Keratinocyte (primary cell): ENCODE measurements at regions not wholly inside any gene's neighbourhood (a gene's known extent, or its start where the extent isn't known, plus 50 kb on each side); places are given as distances from the start of the nearest gene placed in this dataset.
A peak's percentile ranks its signal among the peaks of the same experiment; 100 is the strongest.

Experiments used
- DNase-seq: peaks from one replicate; pipeline ENCODE4 v3.0.0-alpha.2; 2011; ENCODE audit warnings: low read depth, missing footprints, low spot score
- FAIRE-seq: peaks from 2 replicates; lab custom pipeline; 2011; peaks lifted over from hg19 to GRCh38; lab: Jason Lieb, UNC
- H2AFZ ChIP-seq: 2 replicates; pipeline ENCODE4 v1.6.0; 2012; ENCODE audit warnings: low read length, control low read depth, inconsistent platforms; ENCODE audit not compliant: control insufficient read depth
- H3K27ac ChIP-seq: 2 replicates; pipeline ENCODE4 v1.5.1; 2011; ENCODE audit warnings: low read length; ENCODE audit not compliant: control insufficient read depth, insufficient read depth
- H3K27me3 ChIP-seq: 3 replicates; pipeline ENCODE4 v1.6.0; 2011; ENCODE audit warnings: low read length; ENCODE audit not compliant: control insufficient read depth, insufficient read depth; ENCODE audit errors: extremely low read depth
- H3K36me3 ChIP-seq, 2 experiments: 2 replicates in 1 of 2; 3 replicates in 1 of 2; pipeline ENCODE4 v1.5.1; 2011; ENCODE audit warnings: low read length in 2 of 2, mild to moderate bottlenecking in 1 of 2; ENCODE audit not compliant: control insufficient read depth in 2 of 2, insufficient read depth in 2 of 2; ENCODE audit errors: extremely low read depth in 1 of 2
- H3K4me1 ChIP-seq: 3 replicates; pipeline ENCODE4 v1.5.1; 2011; ENCODE audit warnings: low read length; ENCODE audit not compliant: control insufficient read depth, insufficient read depth; ENCODE audit errors: extremely low read depth
- H3K4me2 ChIP-seq: 3 replicates; pipeline ENCODE4 v1.6.0; 2011; ENCODE audit warnings: low read depth, low read length; ENCODE audit not compliant: control insufficient read depth, insufficient read depth; ENCODE audit errors: extremely low read depth
- H3K4me3 ChIP-seq, 3 experiments: fragments of 200-600 bp in 1 of 3; sonication (generic) in 1 of 3; 2 replicates in 2 of 3; 3 replicates in 1 of 3; pipeline ENCODE4 v1.5.1; 2011 to 2016; ENCODE audit warnings: low read length in 3 of 3, mild to moderate bottlenecking in 3 of 3, control low read depth in 2 of 3, inconsistent platforms in 1 of 3, low read depth in 1 of 3, mixed read lengths in 1 of 3, mixed run types in 1 of 3, moderate library complexity in 1 of 3; ENCODE audit not compliant: control insufficient read depth in 2 of 3, insufficient read depth in 2 of 3; ENCODE audit errors: extremely low read depth in 1 of 3
- H3K79me2 ChIP-seq: 2 replicates; pipeline ENCODE4 v1.6.0; 2012; ENCODE audit warnings: low read length; ENCODE audit not compliant: control insufficient read depth, insufficient read depth
- H3K9ac ChIP-seq: 3 replicates; pipeline ENCODE4 v1.6.0; 2011; ENCODE audit warnings: low read length; ENCODE audit not compliant: control insufficient read depth, insufficient read depth; ENCODE audit errors: extremely low read depth
- H3K9me1 ChIP-seq: 3 replicates; pipeline ENCODE4 v1.6.0; 2011; ENCODE audit warnings: low read length; ENCODE audit not compliant: control insufficient read depth, insufficient read depth; ENCODE audit errors: extremely low read depth
- H3K9me3 ChIP-seq: 2 replicates; pipeline ENCODE4 v1.5.1; 2012; ENCODE audit warnings: low read depth, low read length; ENCODE audit not compliant: control insufficient read depth
- H4K20me1 ChIP-seq: 3 replicates; pipeline ENCODE4 v1.6.0; 2011; ENCODE audit warnings: low read length; ENCODE audit not compliant: control insufficient read depth, insufficient read depth; ENCODE audit errors: extremely low read depth
- EZH2 ChIP-seq: IDR thresholded peaks from one replicate; pipeline ENCODE4 v1.6.1; 2012; ENCODE audit warnings: inconsistent platforms, mild to moderate bottlenecking, low read length, moderate library complexity
- dilution Hi-C: fragments of 300-500 bp; cut with MboI; formaldehyde crosslinking; loops from one replicate; pipeline ENCODE4 v1.7.0; 2020; ENCODE audit warnings: low sequenced_read_pairs; ENCODE audit not compliant: extremely low pct_ligation_motif_present
- TF ChIP-seq, protein P1 (sequence below), 3 experiments: IDR thresholded peaks in 1 of 3; conservative IDR thresholded peaks in 1 of 3; optimal IDR thresholded peaks in 1 of 3; 2 replicates in 2 of 3; 3 replicates in 1 of 3; pipeline versions ENCODE3 to v1.5.1; 2011; ENCODE audit warnings: low read length in 3 of 3, mild to moderate bottlenecking in 3 of 3, moderate library complexity in 2 of 3, control low read depth in 1 of 3, inconsistent platforms in 1 of 3; ENCODE audit not compliant: insufficient read depth in 2 of 3; ENCODE audit errors: extremely low read depth in 1 of 3

- Histone ChIP-seq H3K9ac (no peak overlapping the region), H4K20me1 (no peaks in the 10 kb centered on the region), H3K27ac (no peak overlapping the region), H3K4me1 (no peaks in the 10 kb centered on the region), H3K4me3 (no peak overlapping the region), H3K9me1 (no peaks in the 10 kb centered on the region), H2AFZ (no peak overlapping the region), H3K79me2 (no peaks in the 10 kb centered on the region), H3K27me3 (no peaks in the 10 kb centered on the region), H3K4me2 (no peak overlapping the region), H3K36me3 (no peaks in the 10 kb centered on the region), H3K9me3 (peaks cover 15% of the 10 kb centered on the region)
- dilution Hi-C loops, result no loop called here
- no peak for TF ChIP-seq EZH2
- TF ChIP-seq, protein P1, sequence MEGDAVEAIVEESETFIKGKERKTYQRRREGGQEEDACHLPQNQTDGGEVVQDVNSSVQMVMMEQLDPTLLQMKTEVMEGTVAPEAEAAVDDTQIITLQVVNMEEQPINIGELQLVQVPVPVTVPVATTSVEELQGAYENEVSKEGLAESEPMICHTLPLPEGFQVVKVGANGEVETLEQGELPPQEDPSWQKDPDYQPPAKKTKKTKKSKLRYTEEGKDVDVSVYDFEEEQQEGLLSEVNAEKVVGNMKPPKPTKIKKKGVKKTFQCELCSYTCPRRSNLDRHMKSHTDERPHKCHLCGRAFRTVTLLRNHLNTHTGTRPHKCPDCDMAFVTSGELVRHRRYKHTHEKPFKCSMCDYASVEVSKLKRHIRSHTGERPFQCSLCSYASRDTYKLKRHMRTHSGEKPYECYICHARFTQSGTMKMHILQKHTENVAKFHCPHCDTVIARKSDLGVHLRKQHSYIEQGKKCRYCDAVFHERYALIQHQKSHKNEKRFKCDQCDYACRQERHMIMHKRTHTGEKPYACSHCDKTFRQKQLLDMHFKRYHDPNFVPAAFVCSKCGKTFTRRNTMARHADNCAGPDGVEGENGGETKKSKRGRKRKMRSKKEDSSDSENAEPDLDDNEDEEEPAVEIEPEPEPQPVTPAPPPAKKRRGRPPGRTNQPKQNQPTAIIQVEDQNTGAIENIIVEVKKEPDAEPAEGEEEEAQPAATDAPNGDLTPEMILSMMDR (optimal IDR thresholded peaks at IDR 0.05 in 1 of 3, IDR thresholded peaks at IDR 0.05 in 1 of 3, conservative IDR thresholded peaks at IDR 0.05 in 1 of 3; ENCODE audit: extremely low read depth in 1 of 3, insufficient read depth in 2 of 3, low read length in 3 of 3), result no peak
- FAIRE-seq (no peak), DNase-seq (no peak)
Observed at GRCh38 chr22:49648053-49648452, 179.6 kb downstream of the BRD1 start.

DNA sequence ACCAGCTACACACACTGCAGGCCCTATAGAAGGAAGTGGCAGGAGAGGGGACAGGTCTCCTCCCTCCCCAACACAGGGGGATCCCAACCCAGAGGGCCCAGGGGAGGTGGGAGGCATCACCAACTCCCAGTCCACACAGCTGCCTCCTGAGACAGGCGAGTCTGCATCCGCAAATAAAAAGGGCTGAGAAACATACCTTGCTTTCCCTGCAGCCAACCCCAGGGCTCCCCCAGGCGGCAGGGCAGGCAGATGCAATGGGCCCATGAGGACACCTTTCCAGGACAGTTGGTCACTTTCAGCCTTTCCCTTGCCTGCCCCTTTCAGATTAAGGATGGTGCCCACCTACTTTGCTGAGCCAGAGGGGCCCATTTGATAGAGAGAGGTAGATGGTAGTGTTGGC, 180.0 kb downstream of the BRD1 start:
- Histone ChIP-seq H3K4me2 (no peak overlapping the region), H3K27me3 (no peaks in the 10 kb centered on the region), H3K36me3 (no peaks in the 10 kb centered on the region), H3K9me1 (no peaks in the 10 kb centered on the region), H3K9ac (no peak overlapping the region), H3K9me3 (peaks cover 15% of the 10 kb centered on the region), H4K20me1 (no peaks in the 10 kb centered on the region), H3K27ac (no peak overlapping the region), H3K4me1 (no peaks in the 10 kb centered on the region), H3K4me3 (no peak overlapping the region), H2AFZ (no peak overlapping the region), H3K79me2 (no peaks in the 10 kb centered on the region)
- FAIRE-seq (no peak), DNase-seq (no peak)
- TF ChIP-seq EZH2, result no peak
- TF ChIP-seq, protein P1 (optimal IDR thresholded peaks at IDR 0.05 in 1 of 3, IDR thresholded peaks at IDR 0.05 in 1 of 3, conservative IDR thresholded peaks at IDR 0.05 in 1 of 3; ENCODE audit: extremely low read depth in 1 of 3, insufficient read depth in 2 of 3, low read length in 3 of 3), result peak in 1 of 3 experiments; percentile 22
- dilution Hi-C loops, result no loop called here
